K562 (cell line): ENCODE measurements at regions not wholly inside any gene's neighbourhood (a gene's known extent, or its start where the extent isn't known, plus 50 kb on each side); places are given as distances from the start of the nearest gene placed in this dataset.

Experiments
- FOXA1 ChIP-seq: fragments of 450-650 bp; IDR thresholded peaks from 2 replicates; pipeline ENCODE4 v1.6.1; 2016; ENCODE audit warnings: mild to moderate bottlenecking, borderline replicate concordance
- JUND ChIP-seq, 2 experiments: IDR thresholded peaks; 2 replicates in 1 of 2; 3 replicates in 1 of 2; pipeline ENCODE4 v1.6.1; 2011; ENCODE audit warnings: borderline replicate concordance in 2 of 2, low read depth in 2 of 2, low read length in 2 of 2, improper control_type of control experiment in 1 of 2, missing biosample characterization in 1 of 2, missing genetic modification characterization in 1 of 2, missing genetic modification reagents in 1 of 2
- KAT7 ChIP-seq: sonication (generic); formaldehyde crosslinking; IDR thresholded peaks from 2 replicates; pipeline ENCODE4 v1.8.0; 2022; ENCODE audit warnings: missing genetic modification reagents, mild to moderate bottlenecking, borderline replicate concordance
- NBN ChIP-seq: fragments of 450-650 bp; IDR thresholded peaks from 2 replicates; pipeline ENCODE4 v1.6.1; 2016; ENCODE audit warnings: low read depth, mild to moderate bottlenecking
- RAD21 ChIP-seq, 2 experiments: fragments of 250-450 bp in 1 of 2; fragments of 450-650 bp in 1 of 2; sonication (Bioruptor Pico) in 1 of 2; formaldehyde crosslinking in 1 of 2; IDR thresholded peaks in 1 of 2; conservative IDR thresholded peaks in 1 of 2; 2 replicates each; pipeline versions ENCODE4 v1.4.0 to v1.8.0; 2020 to 2022; ENCODE audit warnings: mild to moderate bottlenecking in 2 of 2, moderate library complexity in 1 of 2
- ZNF277 ChIP-seq: fragments of 250-450 bp; sonication (Bioruptor Pico); IDR thresholded peaks from 2 replicates; pipeline ENCODE4 v1.8.0; 2022; ENCODE audit warnings: inconsistent platforms, mild to moderate bottlenecking, moderate library complexity, borderline replicate concordance
- ZZZ3 ChIP-seq: fragments of 450-650 bp; IDR thresholded peaks from 2 replicates; pipeline ENCODE4 v1.6.1; 2016; ENCODE audit warnings: antibody characterized with exemption, mild to moderate bottlenecking, moderate library complexity

- TF ChIP-seq KAT7 (CRISPR knock-in tag) (no peak), ZNF277 (no peak), NBN (no peak), FOXA1 (no peak), JUND (IDR thresholded peaks at IDR 0.05; ENCODE audit: borderline replicate concordance, low read depth, low read length) (no peak), JUND (tag; IDR thresholded peaks at IDR 0.05; ENCODE audit: borderline replicate concordance, low read depth, low read length) (no peak), RAD21 (CRISPR knock-in tag; conservative IDR thresholded peaks at IDR 0.05 in 1 of 2, IDR thresholded peaks at IDR 0.05 in 1 of 2) (no peak), ZZZ3 (no peak)
These were observed 851.6 kb upstream of the MGAT4C start for GRCh38 chr12:87107766-87108165.
